ENCODE measurements at regions not wholly inside any gene's neighbourhood (a gene's known extent, or its start where the extent isn't known, plus 50 kb on each side); places are given as distances from the start of the nearest gene placed in this dataset.
"Not testable (repeated sequence)": the region's sequence is repeated elsewhere in the genome, so short reads cannot be mapped to it uniquely, and the experiment has no call there.

DNA sequence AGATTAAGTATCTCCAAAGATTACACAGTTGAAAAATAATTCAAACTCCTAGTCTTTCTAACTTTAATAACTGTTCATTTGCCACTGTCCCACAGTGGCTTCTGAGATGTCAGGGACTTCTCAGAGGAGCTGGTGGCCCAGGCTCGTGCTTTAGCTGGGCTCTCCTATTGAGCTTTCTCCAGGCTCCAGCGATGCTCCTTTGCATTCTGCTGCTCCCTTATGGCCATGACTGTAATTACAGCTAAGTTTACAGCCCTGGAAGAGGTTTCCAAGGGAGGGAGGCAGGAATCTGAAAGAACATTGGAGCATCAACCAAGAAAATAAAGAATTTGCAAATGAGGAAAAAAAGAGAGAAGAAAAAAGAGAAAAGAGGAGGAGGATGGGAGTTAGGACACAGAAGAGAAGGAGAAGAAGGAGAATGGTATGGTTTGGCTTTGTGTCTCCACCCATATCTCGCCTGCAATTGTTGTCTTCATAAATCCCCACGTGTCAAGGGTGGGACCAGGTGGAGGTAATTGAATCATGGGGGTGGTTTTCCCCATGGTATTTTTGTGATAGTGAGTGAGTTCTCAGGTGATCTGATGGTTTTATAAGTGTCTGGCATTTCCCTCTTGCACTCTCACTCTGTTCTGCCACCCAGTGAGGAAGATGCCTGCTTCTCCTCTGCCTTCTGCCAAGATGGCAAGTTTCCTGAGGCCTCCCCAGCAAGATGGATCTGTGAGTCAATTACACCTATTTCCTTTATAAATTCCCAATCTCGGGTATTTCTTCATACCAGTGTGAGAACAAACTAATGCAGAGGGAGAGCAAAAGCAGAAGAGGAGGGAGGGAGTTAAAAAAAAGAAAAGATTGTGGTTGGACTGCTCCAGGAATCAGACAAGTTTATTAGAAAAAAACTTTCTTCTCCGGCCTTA lies 857.0 kb downstream of the KCNA4 start:
- peak; percentile 16 for DNase-seq

DNA sequence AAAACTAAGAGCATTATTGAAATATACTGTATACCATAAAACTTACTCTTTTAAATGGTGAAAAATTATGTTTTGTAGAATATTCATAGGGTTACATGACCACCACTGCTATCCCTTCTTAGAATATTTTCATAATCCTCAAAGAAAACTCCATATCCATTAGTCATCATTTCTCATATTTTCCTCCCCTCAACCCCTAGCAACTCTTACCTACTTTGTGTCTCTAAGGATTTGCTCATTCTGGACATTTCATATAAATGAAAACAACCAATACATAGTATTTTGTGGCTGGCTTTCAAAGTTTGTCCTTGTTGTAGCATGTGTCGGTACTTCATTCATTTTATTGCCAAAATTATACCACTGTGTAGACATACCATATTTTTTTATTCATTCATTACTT lies 863.8 kb downstream of the KCNA4 start:
- DNase-seq, result no peak

DNA sequence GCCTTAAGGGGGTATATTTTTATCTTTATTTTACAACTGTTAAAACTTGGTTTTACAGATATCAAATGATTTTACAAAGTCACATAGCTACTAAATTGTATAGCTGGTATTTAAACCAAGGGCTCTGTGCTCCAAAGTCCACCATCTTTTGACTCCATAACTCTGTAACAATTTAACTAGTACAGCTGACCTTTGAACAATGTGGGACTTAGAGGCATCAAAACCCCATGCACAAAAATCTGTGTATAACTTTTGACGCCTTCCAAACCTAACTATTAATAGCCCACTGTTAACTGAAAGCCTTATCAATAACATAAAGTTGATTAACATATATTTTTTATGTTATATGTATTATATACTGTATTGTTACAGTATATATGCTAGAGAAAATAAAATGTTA lies 874.3 kb downstream of the KCNA4 start:
- not testable (repeated sequence) for DNase-seq

DNA sequence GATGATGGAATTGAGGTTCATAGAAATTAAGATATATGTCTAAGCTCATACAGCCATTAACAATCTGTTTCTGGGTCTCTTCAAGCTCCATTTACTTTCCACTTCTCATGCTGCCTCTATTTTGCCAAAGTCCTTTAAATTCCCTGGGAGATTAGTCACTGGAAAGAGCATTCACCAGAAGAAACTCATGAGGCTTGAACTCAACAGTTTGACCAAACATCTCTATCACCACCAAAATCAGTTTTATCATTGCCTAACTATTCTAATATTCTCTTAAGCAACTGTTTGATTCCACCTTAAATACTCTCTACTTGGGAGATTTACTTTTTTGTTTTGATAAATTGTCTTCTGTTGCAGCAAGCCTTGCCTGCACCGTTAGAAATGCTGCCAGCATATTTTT lies 881.3 kb downstream of the KCNA4 start:
- DNase-seq, result no peak

DNA sequence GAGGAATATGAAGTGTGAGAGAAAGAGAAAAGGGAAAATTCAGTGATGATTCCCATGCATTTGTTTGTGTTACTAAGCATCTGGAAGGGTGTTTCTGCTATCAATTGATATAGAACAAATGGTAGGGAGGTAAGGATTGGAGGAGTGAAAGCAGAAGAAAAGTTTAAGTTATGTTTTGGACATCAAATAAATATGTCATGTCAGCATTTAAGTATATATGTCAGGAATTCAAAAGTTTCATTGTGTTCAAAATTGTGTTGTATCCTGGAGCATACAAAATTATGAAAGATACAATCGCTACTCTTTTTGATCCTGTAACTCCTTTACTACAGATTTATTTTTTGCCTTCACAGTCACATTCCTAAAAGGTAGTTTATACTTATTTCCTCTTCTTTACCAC lies 885.8 kb downstream of the KCNA4 start:
- DNase-seq, result no peak

DNA sequence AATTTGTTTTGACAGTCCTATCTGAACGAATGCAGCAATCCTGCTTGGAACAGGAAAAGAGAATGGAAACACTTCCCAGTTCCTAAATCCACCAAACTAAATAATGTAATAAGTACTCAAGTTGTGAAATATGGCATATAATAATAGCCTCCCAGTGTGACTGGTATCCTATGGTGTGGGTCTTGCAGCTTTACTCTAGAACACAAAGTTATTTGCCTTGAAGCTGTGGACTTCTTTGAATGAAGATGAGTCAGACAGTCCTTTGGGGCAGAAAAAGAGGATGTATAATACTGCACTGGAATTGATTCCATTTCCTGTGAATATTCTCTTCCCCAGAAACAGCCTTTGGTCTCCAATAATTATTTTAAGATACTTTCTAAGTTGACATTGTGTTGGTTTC lies 887.0 kb downstream of the KCNA4 start:
- DNase-seq, result no peak

DNA sequence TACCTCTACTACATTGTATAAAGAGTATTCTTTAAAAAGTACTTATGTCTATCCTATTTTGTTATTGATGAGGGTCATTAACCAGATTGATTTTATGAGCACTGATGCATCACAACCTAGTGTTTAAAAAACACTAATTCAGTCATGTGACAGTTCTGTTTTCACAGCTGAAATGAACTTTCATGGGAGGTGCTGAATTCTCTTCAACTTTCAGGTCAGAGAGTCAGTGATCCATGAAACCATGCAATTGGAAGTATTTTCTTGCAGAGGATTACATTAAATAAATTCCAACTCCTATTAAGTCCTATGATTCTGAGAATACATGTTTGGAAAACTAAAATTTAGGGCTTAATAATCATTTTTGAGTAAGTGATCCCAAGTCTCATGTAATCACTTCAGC lies 889.4 kb downstream of the KCNA4 start:
- no peak for DNase-seq

DNA sequence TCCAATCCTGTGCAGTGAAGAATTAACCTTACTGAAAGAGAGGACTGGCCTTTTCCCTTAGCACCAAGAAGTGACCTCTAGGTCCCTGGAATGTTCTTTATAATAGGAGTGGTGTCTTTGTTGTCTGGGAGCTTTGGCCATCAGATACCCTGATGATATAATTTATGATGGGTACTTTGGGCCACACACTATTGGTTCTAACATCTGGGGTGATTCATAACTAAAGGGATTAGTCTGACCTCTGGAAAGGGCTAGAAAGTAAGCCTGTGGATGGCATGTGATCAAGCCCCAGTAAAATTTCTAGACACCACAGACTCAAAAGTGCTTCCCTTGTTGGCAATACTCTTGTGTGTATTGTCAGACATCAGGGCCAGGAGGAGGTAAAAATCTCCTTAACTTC lies 891.2 kb downstream of the KCNA4 start:
- no peak for DNase-seq

DNA sequence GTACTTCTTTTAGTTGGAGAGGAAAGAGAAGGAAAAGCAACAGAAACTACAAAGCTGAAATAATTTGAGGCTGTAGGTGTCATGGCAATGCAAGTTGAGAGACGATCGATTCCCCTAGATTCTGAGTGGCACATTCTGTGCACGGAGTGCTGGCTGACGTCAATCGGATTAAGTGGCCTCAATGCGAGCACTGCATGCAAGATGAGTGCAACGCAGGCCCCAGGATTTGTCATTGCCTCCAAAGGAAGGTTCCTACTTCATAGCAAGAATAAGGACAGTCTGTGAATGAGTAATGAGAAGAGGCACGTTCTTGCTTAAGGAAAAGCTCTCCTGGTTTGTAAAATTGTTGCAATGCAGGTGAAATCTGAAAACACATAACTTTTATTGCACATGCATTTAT lies 892.4 kb downstream of the KCNA4 start:
- no peak for DNase-seq

DNA sequence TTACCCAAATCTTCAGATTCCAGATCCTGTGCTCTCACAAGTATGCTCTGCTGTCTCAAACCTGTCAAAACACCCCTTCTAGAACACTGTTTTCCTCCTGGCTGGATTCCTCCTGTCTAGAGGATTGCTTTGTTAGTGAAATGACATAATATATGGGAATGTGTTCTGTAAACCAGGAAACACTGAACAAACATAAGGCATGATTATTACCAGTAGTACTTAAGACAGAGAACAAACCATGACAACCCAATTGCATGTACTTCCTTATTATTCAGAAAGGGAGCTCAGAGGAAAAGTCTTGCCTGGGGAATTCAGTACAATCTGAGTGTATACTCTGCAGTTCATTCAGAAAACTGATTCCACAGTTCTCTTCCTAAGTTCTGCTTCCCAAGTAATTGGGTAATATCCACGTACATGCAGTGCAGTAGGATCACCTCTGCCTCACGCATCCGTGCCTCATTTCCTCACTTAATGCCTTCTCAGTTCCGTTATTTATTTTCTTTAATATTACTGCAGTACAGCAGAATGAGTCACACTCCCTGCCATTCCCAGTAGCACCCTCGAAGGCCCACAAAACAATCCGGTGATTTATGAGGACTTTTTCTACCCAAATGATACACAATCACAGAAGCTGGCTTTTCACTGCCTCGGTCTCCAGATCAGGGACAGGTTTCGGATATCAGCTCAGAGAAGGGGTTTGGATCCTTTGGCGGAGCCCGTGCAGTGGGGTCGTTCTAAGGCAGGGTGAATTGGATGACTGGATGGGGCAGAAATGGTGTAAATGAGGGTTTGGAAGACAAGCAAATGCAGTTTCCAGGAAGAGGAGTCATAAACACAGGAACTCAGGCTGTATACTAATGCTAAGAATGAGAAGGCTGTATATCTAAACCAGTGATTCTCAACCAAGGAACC lies 896.9 kb downstream of the KCNA4 start:
- DNase-seq, result peak; percentile 7

DNA sequence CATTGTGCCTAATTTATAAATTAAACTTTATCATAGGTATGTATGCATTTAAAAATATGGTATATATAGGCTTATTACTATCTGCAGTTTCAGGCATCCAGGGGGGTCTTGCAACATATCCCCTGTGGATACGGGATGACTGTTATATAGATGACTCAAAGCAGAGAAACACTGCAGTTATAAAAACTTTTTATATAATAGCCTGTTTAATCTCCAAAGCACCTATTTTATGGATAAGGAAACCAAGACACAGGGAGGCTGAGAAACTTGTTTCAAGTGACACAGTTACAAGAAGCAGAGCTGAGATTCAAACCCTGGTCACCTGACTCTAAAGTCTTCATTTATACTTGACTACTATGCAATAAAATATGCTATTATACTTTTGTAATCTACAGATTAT lies 897.7 kb downstream of the KCNA4 start:
- DNase-seq, result no peak

DNA sequence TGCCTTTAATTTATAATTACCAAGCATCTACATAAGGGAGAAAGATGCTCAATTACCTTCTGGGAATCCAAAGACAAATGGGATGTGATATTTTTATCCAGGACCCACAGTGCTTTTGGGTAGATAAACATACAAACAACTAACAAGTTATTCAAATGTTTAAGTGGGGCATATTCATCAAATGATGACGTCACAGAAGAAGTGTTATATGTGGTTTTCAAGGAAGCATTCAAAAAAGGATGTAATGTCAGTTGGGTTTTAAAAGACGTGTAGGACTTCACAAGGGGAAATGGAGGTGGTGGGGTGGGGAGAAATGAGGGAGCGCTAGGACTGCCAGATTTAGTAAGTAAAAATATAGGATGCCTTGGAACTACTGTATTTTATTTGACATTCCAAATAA lies 915.9 kb downstream of the KCNA4 start:
- no peak for DNase-seq

DNA sequence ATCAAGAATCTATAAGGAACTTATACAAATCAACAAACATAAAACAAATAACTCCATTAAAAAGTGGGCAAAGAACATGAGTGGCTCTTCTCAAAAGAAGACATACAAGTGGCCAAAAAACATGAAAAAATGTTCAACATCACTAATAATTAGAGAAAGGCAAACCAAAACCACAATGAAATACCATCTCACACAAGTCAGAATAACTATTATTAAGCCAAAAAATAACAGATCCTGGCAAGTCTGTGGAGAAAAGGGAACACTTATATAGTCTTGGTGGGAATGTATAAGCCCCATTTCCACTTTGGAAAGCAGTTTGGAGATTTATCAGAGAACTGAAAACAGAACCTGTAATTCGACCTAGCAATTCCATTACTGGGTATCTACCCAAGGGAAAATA lies 921.0 kb downstream of the KCNA4 start:
- no peak for DNase-seq

DNA sequence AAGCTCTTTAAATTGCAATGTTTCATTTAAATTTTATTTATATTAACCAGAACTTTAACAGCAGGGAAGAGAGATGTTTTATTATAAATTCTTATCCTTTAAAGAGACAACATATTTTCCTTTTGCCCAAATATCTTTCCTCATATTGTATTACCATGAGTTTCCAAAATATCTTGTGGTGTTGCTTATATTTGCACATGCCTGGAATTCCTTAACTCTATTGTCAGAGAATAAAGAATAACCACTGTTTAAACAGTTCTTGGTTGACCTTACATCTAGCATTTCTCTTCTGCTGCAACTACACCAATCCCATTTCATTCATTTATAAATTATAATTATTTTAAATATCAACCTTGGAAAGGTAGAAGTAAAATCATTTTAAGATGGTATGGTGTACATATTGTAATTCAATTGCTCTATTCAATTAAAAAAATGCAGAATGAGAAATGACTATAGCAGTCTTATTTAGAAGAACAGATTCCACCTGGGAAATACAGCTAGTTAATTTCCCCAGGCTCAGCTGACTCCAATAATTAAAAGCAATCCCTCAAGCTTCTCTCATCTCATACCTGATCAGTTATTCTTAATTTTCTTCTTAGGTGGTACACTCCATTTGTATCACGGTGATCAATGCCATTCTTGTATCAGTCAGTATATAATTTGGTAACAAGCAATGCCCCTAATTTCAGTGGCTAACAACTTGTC lies 923.3 kb downstream of the KCNA4 start:
- DNase-seq, result no peak

DNA sequence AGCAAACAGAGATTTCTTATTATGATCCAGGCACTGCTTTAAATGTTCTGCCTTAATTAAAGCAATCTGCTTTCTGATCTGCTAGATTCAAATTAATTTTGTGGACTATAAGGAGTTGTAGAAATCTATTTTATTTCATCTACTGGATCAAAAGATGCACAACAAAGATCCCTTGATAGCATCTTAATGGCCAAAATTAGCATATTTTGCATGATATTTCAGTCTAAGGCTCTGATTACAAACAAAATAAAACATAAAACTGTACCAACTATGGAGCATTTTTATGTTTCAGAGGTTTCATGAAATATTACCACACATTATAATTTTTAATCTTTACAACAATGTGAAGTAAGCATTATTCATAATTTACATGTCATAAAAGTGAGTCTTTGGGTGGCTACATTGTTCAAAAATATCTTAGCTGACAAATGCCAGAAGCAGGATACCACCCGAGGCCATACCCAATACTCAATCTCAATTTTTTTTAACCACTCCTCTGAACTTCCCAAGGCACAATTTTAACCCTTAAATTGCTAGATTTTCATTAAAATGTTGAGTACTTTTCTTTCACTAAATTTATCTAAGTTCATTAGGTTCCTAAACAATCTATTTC lies 929.5 kb downstream of the KCNA4 start:
- DNase-seq, result no peak

DNA sequence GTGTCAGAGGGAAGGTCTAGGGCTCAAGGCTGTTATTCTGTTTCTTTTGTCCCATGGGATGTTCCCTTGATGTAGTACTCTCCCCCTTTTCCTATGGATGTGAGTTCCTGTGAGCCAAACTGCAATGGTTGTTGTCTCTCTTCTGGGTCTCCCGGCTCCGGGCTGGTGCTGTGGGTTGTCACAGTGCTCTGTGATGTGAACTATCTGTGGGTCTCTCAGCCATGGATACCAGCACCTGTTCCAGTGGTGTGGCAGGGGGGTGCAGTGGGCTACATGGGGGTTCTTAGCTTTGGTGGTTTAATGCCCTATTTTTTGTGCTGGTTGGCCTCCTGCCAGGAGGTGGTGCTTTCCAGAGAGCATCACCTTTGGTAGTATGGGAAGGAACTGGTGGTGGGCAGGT lies 941.1 kb downstream of the KCNA4 start:
- DNase-seq, result no peak

DNA sequence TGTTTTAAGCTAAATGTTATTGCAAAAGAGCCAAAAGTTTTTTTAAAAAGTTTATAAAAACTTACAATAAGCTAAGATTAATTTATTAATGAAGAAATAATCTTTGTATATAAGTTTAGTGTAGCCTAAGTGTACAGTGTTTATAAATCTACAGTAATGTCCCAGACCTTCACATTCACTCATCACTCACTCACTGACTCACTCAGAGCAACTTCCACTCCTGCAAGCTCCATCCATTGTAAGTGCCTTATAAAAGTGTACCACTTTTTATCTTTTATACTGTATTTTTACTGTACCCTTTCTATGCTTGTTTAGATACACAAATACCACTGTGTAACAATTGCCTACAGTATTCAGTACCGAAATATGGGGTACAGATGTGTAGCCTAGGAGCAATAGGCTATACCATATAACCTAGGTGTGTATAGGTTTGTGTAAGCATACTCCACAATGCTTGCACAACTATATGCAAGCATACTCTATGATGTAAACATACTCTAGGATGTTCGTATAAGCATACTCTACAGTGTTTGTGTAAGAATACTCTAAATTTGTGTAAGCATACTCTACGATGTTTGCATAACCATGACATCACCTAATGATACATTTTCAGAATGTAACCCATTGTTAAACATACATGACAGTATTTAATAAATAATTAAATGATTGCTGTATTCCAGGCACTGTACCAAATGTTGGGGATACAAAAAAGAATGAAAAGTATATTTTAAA lies 953.0 kb downstream of the KCNA4 start:
- no peak for DNase-seq

DNA sequence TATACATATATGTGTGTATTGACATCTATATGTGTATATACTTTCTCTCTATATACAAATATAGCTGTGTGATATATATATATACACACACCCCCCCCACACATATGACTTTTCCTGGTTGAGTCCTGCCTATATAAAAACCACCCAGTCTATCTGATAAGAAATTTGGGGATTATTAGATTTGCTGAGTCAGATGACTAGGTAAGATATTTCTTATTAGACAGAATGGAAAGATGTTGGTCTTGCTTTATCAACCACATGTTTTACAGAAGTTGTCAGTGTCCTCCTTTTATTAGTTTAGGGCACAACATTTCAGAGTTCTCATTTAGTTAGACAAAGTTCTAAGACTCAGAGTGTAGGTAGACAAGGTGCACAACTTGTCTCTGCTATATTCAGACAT lies 953.3 kb downstream of the METTL15 start:
- DNase-seq, result no peak

DNA sequence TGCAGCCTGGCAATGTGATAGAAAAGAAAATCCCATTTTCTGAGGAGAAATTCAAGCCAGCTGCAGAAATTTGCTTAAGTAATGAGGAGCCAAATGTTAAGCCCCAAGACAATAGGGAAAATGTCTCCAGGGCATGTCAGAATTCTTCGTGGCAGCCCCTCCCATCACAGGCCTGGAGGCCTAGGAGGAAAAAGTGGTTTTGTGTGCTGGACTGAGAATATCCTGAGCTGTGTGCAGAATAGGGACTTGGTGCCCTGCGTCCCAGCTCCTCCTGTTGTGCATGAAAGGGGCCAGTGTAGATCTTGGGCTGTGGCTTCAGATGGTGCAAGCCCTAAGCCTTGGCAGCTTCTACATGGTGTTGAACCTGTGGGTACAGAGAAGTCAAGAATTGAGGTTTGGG lies 948.3 kb downstream of the METTL15 start:
- DNase-seq, result not testable (repeated sequence)

DNA sequence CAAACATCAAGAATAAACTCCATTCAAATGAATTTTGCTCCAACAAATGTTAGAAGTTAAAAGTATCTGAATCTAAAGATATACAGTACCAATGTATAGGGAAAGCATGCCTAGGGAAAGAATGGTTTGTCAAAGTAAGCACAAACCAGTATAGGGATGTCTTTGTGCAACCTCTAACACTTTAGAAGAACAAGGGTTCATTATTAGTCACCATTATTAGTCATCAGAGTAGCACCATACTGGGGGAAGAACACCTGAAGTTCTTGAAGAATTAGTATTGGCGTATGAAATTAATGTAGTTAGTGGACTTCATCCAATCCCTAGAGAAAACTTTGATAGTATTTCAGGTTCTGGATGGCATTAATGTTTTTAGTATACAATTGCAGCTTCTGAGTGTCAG lies 943.7 kb downstream of the METTL15 start:
- no peak for DNase-seq

DNA sequence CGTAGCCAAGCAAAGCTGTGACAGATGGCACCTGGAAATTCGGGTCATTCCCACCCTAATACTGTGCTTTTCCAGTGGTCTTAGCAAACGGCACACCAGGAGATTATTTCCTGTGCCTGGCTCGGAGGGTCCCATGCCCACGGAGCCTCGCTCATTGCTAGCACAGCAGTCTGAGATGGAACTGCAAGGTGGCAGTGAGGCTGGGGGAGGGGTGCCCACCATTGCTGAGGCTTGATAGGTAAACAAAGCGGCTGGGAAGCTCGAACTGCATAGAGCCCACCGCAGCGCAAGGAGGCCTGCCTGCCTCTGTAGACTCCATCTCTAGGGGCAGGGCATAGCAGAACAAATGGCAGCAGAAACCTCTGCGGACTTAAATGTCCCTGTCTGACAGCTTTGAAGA lies 942.8 kb downstream of the METTL15 start:
- not testable (repeated sequence) for DNase-seq

DNA sequence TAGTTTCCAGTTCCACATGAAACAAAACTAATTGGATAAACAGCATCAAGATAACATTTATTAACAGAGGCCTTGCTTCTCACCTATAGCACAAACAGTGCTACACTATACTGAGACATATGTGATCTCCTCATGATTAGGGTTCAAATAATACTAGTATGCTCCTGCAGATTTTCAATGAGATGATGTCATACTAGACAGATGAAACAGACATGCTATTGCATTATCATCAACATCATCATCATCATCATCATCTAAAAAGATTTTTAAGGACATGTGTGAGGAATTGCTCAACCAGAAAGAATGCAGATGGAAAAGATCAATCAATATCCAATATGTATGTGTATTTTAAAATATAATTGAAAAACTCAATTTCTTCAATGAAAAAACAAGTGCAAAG lies 932.3 kb downstream of the METTL15 start:
- no peak for DNase-seq
